Liver (tissue), 8 donors: ENCODE measurements at regions not wholly inside any gene's neighbourhood (a gene's known extent, or its start where the extent isn't known, plus 50 kb on each side); places are given as distances from the start of the nearest gene placed in this dataset.

Source experiments
- DNase-seq: peaks from one replicate; pipeline ENCODE4 v3.0.0-alpha.2; 2017; ENCODE audit warnings: low spot score
- H3K27ac ChIP-seq, 2 donors: one replicate each; pipeline ENCODE4 v1.7.0; 2013; ENCODE audit warnings: inconsistent platforms in 2 of 2, low read length in 2 of 2, control low read depth in 1 of 2, low read depth in 1 of 2, mild to moderate bottlenecking in 1 of 2
- H3K27me3 ChIP-seq, 4 donors: one replicate each; pipeline versions ENCODE4 v1.6.1 to v1.7.0; 2013; ENCODE audit warnings: low read length in 3 of 4, inconsistent platforms in 1 of 4, mild to moderate bottlenecking in 1 of 4, moderate library complexity in 1 of 4; ENCODE audit not compliant: control insufficient read depth in 4 of 4, insufficient read depth in 4 of 4
- H3K36me3 ChIP-seq, 4 donors: one replicate each; pipeline versions ENCODE4 v1.6.1 to v1.7.0; 2013; ENCODE audit warnings: low read length in 3 of 4, mild to moderate bottlenecking in 3 of 4, low read depth in 1 of 4, moderate library complexity in 1 of 4; ENCODE audit not compliant: control insufficient read depth in 4 of 4, insufficient read depth in 3 of 4
- H3K4me1 ChIP-seq, 4 donors: one replicate each; pipeline versions ENCODE4 v1.6.1 to v1.7.0; 2013; ENCODE audit warnings: low read length in 3 of 4, mild to moderate bottlenecking in 3 of 4, moderate library complexity in 1 of 4; ENCODE audit not compliant: control insufficient read depth in 4 of 4, insufficient read depth in 4 of 4
- H3K4me3 ChIP-seq, 3 donors: one replicate each; pipeline versions ENCODE4 v1.6.1 to v1.7.0; 2013; ENCODE audit warnings: low read length in 3 of 3, control low read depth in 1 of 3, low read depth in 1 of 3, mild to moderate bottlenecking in 1 of 3
- H3K9ac ChIP-seq, 2 donors: one replicate each; pipeline ENCODE4 v1.7.0; 2013; ENCODE audit warnings: low read length in 2 of 2, mild to moderate bottlenecking in 2 of 2, moderate library complexity in 2 of 2, control low read depth in 1 of 2, low read depth in 1 of 2
- H3K9me3 ChIP-seq, 4 donors: one replicate each; pipeline versions ENCODE4 v1.6.1 to v1.7.0; 2013; ENCODE audit warnings: low read length in 3 of 4; ENCODE audit not compliant: control insufficient read depth in 4 of 4
- EGR1 ChIP-seq, 2 donors: IDR thresholded peaks; 2 replicates each; pipeline ENCODE4 v1.6.1; 2016 to 2018; ENCODE audit warnings: antibody characterized with exemption in 2 of 2, low read depth in 2 of 2
- FOXA1 ChIP-seq: IDR thresholded peaks from 2 replicates; pipeline ENCODE4 v1.6.1; 2016; ENCODE audit warnings: antibody characterized with exemption
- FOXA2 ChIP-seq: IDR thresholded peaks from 2 replicates; pipeline ENCODE4 v1.6.1; 2016; ENCODE audit warnings: antibody characterized with exemption
- GABPA ChIP-seq, 2 donors: IDR thresholded peaks in 1 of 2; conservative IDR thresholded peaks in 1 of 2; 2 replicates each; pipeline ENCODE4 v1.6.1; 2016; ENCODE audit warnings: antibody characterized with exemption in 2 of 2, mild to moderate bottlenecking in 1 of 2, moderate library complexity in 1 of 2
- HNF4A ChIP-seq, 2 donors: conservative IDR thresholded peaks; 2 replicates each; pipeline ENCODE4 v1.6.1; 2016; ENCODE audit warnings: antibody characterized with exemption in 2 of 2, mild to moderate bottlenecking in 2 of 2
- HNF4G ChIP-seq: IDR thresholded peaks from 2 replicates; pipeline ENCODE4 v1.6.1; 2016; ENCODE audit warnings: antibody characterized with exemption
- JUND ChIP-seq, 2 donors: IDR thresholded peaks; 2 replicates each; pipeline ENCODE4 v1.6.1; 2016; ENCODE audit warnings: antibody characterized with exemption in 2 of 2
- NR2F2 ChIP-seq: IDR thresholded peaks from 2 replicates; pipeline ENCODE4 v1.6.1; 2016; ENCODE audit warnings: antibody characterized with exemption
- RAD21 ChIP-seq, 2 donors: IDR thresholded peaks; 2 replicates each; pipeline ENCODE4 v1.6.1; 2016; ENCODE audit warnings: antibody characterized with exemption in 2 of 2, mild to moderate bottlenecking in 2 of 2
- RXRA ChIP-seq, 2 donors: IDR thresholded peaks; 2 replicates each; pipeline ENCODE4 v1.6.1; 2017 to 2018; ENCODE audit warnings: antibody characterized with exemption in 2 of 2, mild to moderate bottlenecking in 1 of 2
- SP1 ChIP-seq: IDR thresholded peaks from 2 replicates; pipeline ENCODE4 v1.6.1; 2018; ENCODE audit warnings: antibody characterized with exemption, mild to moderate bottlenecking
- TAF1 ChIP-seq: conservative IDR thresholded peaks from 2 replicates; pipeline ENCODE4 v1.6.1; 2016; ENCODE audit warnings: antibody characterized with exemption, mild to moderate bottlenecking
- YY1 ChIP-seq: IDR thresholded peaks from 2 replicates; pipeline ENCODE4 v1.6.1; 2016; ENCODE audit warnings: antibody characterized with exemption, mild to moderate bottlenecking
- WGBS: extraction: QIAGEN DNeasy Blood & Tissue Kit; methylation state at CpG from one replicate; pipeline ENCODE4 v1.1.7; 2013; 5-methylcytosine and 5-hydroxymethylcytosine counted together
- TF ChIP-seq, protein P1 (sequence below): fragments of 150-350 bp; IDR thresholded peaks from 2 replicates; pipeline ENCODE4 v1.5.1; 2017; ENCODE audit warnings: improper control_type of control experiment, low read depth, low read length; ENCODE audit not compliant: missing input control
- TF ChIP-seq, protein P2 (sequence below): IDR thresholded peaks from 2 replicates; pipeline ENCODE4 v1.6.1; 2016; ENCODE audit warnings: antibody characterized with exemption, mild to moderate bottlenecking
- TF ChIP-seq, protein P3 (sequence below): IDR thresholded peaks from 2 replicates; pipeline ENCODE4 v1.6.1; 2016; ENCODE audit warnings: antibody characterized with exemption
- TF ChIP-seq, protein P4 (sequence below): IDR thresholded peaks from 2 replicates; pipeline ENCODE4 v1.6.1; 2016; ENCODE audit warnings: antibody characterized with exemption
- TF ChIP-seq, protein P5 (sequence below): IDR thresholded peaks from 2 replicates; pipeline ENCODE4 v1.6.1; 2016; ENCODE audit warnings: antibody characterized with exemption
- donor health status: healthy.
- donor health status: healthy.
- donor health status: healthy.
- donor health status: healthy.
- donor health status: healthy.

DNA sequence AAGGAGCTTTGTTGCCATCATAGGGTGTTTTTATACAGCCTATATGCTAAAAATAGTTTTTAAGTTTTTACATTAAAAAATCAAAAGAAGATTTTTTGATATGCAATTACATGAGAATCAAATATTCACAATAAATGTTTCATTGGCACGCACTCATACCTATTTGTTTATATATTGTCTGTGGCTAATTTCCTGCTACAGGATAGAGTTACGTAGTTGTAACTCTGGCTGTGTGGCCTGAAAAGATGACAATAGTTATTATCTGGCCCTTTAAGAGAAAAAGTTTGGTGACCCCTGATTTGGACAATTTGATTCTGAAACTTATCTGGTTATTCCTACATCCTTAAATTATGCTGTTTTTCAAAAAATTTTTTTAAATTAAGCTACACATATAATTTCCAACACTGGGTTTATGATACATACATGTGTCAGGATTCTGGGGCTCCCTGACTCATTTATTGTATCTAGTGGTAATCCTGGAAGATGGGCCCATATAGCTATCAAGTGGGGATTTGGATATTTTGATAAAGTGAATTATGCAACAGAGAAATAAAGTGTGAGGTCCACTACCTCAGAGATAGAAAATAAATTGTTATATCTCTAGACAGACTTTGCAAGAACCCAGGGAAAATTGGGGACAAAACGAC is 370.2 kb upstream of the LYPLAL1 start:
- no peak for DNase-seq
- 89% methylated on average over 3 of the region's 3 CpGs for WGBS
- H3K27ac ChIP-seq: no peak overlapping the region
- H3K4me1 ChIP-seq: no peaks in the 10 kb centered on the region
- no peaks in the 10 kb centered on the region for H3K9me3 ChIP-seq
- TF ChIP-seq, protein P1, sequence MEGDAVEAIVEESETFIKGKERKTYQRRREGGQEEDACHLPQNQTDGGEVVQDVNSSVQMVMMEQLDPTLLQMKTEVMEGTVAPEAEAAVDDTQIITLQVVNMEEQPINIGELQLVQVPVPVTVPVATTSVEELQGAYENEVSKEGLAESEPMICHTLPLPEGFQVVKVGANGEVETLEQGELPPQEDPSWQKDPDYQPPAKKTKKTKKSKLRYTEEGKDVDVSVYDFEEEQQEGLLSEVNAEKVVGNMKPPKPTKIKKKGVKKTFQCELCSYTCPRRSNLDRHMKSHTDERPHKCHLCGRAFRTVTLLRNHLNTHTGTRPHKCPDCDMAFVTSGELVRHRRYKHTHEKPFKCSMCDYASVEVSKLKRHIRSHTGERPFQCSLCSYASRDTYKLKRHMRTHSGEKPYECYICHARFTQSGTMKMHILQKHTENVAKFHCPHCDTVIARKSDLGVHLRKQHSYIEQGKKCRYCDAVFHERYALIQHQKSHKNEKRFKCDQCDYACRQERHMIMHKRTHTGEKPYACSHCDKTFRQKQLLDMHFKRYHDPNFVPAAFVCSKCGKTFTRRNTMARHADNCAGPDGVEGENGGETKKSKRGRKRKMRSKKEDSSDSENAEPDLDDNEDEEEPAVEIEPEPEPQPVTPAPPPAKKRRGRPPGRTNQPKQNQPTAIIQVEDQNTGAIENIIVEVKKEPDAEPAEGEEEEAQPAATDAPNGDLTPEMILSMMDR: no peak
- TF ChIP-seq, protein P2, sequence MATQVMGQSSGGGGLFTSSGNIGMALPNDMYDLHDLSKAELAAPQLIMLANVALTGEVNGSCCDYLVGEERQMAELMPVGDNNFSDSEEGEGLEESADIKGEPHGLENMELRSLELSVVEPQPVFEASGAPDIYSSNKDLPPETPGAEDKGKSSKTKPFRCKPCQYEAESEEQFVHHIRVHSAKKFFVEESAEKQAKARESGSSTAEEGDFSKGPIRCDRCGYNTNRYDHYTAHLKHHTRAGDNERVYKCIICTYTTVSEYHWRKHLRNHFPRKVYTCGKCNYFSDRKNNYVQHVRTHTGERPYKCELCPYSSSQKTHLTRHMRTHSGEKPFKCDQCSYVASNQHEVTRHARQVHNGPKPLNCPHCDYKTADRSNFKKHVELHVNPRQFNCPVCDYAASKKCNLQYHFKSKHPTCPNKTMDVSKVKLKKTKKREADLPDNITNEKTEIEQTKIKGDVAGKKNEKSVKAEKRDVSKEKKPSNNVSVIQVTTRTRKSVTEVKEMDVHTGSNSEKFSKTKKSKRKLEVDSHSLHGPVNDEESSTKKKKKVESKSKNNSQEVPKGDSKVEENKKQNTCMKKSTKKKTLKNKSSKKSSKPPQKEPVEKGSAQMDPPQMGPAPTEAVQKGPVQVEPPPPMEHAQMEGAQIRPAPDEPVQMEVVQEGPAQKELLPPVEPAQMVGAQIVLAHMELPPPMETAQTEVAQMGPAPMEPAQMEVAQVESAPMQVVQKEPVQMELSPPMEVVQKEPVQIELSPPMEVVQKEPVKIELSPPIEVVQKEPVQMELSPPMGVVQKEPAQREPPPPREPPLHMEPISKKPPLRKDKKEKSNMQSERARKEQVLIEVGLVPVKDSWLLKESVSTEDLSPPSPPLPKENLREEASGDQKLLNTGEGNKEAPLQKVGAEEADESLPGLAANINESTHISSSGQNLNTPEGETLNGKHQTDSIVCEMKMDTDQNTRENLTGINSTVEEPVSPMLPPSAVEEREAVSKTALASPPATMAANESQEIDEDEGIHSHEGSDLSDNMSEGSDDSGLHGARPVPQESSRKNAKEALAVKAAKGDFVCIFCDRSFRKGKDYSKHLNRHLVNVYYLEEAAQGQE: no peak
- TF ChIP-seq HNF4A (conservative IDR thresholded peaks at IDR 0.05): no peak
- TF ChIP-seq TAF1: no peak
- no peak for TF ChIP-seq FOXA2
- TF ChIP-seq RAD21 (IDR thresholded peaks at IDR 0.05): no peak
- TF ChIP-seq SP1: no peak
- TF ChIP-seq JUND (IDR thresholded peaks at IDR 0.05): no peak
- TF ChIP-seq RXRA (IDR thresholded peaks at IDR 0.05): no peak
- TF ChIP-seq, protein P3, sequence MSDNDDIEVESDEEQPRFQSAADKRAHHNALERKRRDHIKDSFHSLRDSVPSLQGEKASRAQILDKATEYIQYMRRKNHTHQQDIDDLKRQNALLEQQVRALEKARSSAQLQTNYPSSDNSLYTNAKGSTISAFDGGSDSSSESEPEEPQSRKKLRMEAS: no peak
- TF ChIP-seq YY1: no peak
- TF ChIP-seq GABPA (IDR thresholded peaks at IDR 0.05 in 1 of 2, conservative IDR thresholded peaks at IDR 0.05 in 1 of 2): no peak
- TF ChIP-seq FOXA1: no peak
- no peak for TF ChIP-seq EGR1 (IDR thresholded peaks at IDR 0.05; ENCODE audit: low read depth in 2 of 2)
- no peak for TF ChIP-seq NR2F2
- TF ChIP-seq, protein P4, sequence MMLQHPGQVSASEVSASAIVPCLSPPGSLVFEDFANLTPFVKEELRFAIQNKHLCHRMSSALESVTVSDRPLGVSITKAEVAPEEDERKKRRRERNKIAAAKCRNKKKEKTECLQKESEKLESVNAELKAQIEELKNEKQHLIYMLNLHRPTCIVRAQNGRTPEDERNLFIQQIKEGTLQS: no peak
- TF ChIP-seq HNF4G: no peak
- TF ChIP-seq, protein P5, sequence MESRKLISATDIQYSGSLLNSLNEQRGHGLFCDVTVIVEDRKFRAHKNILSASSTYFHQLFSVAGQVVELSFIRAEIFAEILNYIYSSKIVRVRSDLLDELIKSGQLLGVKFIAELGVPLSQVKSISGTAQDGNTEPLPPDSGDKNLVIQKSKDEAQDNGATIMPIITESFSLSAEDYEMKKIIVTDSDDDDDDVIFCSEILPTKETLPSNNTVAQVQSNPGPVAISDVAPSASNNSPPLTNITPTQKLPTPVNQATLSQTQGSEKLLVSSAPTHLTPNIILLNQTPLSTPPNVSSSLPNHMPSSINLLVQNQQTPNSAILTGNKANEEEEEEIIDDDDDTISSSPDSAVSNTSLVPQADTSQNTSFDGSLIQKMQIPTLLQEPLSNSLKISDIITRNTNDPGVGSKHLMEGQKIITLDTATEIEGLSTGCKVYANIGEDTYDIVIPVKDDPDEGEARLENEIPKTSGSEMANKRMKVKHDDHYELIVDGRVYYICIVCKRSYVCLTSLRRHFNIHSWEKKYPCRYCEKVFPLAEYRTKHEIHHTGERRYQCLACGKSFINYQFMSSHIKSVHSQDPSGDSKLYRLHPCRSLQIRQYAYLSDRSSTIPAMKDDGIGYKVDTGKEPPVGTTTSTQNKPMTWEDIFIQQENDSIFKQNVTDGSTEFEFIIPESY: no peak
- H3K36me3 ChIP-seq: no peaks in the 10 kb centered on the region
- H3K27me3 ChIP-seq: no peaks in the 10 kb centered on the region
- no peak overlapping the region for H3K4me3 ChIP-seq
- no peak overlapping the region for H3K9ac ChIP-seq
